K562 (cell line): ENCODE measurements at regions not wholly inside any gene's neighbourhood (a gene's known extent, or its start where the extent isn't known, plus 50 kb on each side); places are given as distances from the start of the nearest gene placed in this dataset.

ENCODE experiments used
- ATAC-seq: fragments of 200-7000 bp; cut with Tn5 transposase; 3 replicates; pipeline ENCODE4 v1.9.1; 2020; ENCODE audit warnings: moderate library complexity
- BruUV-seq: library from RNA; stranded (reverse); fragments of 400-500 nt; replicated peaks from 2 replicates; lab custom pipeline; 2021; lab: Mats Ljungman, UMichigan
- CTCF ChIA-PET: fragments of 300-600 bp; formaldehyde crosslinking; extraction: SDS; loops from one replicate; lab custom pipeline; 2021; ENCODE audit warnings: low intra/inter-chr PET ratio; lab: Yijun Ruan, JAX
- POLR2A ChIA-PET: fragments of 300-600, 350-650 bp; sonication (Branson Sonifier 250); formaldehyde crosslinking; extraction: SDS; loops from one replicate; lab custom pipeline; 2021; ENCODE audit warnings: antibody characterized with exemption, inconsistent platforms; lab: Yijun Ruan, JAX
- DNase-seq, 4 experiments: peaks; one replicate each; pipeline versions ENCODE4 v3.0.0 to v3.0.0-alpha.2; 2011 to 2018; ENCODE audit warnings: low spot score in 3 of 4, mixed read lengths in 3 of 4; ENCODE audit errors: extremely low read depth in 1 of 4
- FAIRE-seq: peaks from 2 replicates; lab custom pipeline; 2011; peaks lifted over from hg19 to GRCh38; lab: Jason Lieb, UNC
- H2AFZ ChIP-seq: 2 replicates; pipeline ENCODE4 v1.6.0; 2011; ENCODE audit warnings: low read depth, low read length, control low read depth, inconsistent platforms
- H3K27ac ChIP-seq: fragments of 200-600 bp; 3 replicates; pipeline ENCODE4 v1.8.0; 2011; ENCODE audit warnings: low read depth, mild to moderate bottlenecking, control low read depth, inconsistent platforms, low read length, moderate library complexity, mixed read lengths; ENCODE audit errors: extremely low read depth
- H3K27me3 ChIP-seq, 2 experiments: fragments of 300-600 bp in 1 of 2; 2 replicates in 1 of 2; 3 replicates in 1 of 2; pipeline versions ENCODE4 v1.6.0 to v1.8.0; 2011; ENCODE audit warnings: inconsistent platforms in 2 of 2, low read length in 2 of 2, mild to moderate bottlenecking in 1 of 2, mixed read lengths in 1 of 2, moderate library complexity in 1 of 2; ENCODE audit not compliant: control insufficient read depth in 2 of 2, insufficient read depth in 2 of 2
- H3K36me3 ChIP-seq: fragments of 300-600 bp; 3 replicates; pipeline ENCODE4 v1.8.0; 2011; ENCODE audit warnings: mild to moderate bottlenecking, low read length, inconsistent platforms; ENCODE audit not compliant: control insufficient read depth, insufficient read depth
- H3K4me1 ChIP-seq, 2 experiments: fragments of 200-600 bp in 1 of 2; replicated peaks in 1 of 2; 2 replicates in 1 of 2; 3 replicates in 1 of 2; pipeline versions ENCODE4 v1.5.1 to v1.8.0; 2011; ENCODE audit warnings: inconsistent platforms in 2 of 2, low read length in 2 of 2, mild to moderate bottlenecking in 1 of 2, mixed read lengths in 1 of 2, moderate library complexity in 1 of 2; ENCODE audit not compliant: control insufficient read depth in 2 of 2, insufficient read depth in 2 of 2
- H3K4me2 ChIP-seq: 2 replicates; pipeline ENCODE4 v1.6.1; 2011; ENCODE audit warnings: low read length, control low read depth, inconsistent platforms, mixed read lengths; ENCODE audit not compliant: insufficient read depth
- H3K4me3 ChIP-seq: fragments of 200-600 bp; sonication (generic), shearing (Covaris generic); 2 replicates; pipeline ENCODE4 v1.5.1; 2016; ENCODE audit warnings: control low read depth, inconsistent platforms
- H3K79me2 ChIP-seq: fragments of 200-600 bp; 3 replicates; pipeline ENCODE4 v1.8.0; 2011; ENCODE audit warnings: low read length, inconsistent platforms; ENCODE audit not compliant: control insufficient read depth, insufficient read depth
- H3K9ac ChIP-seq, 2 experiments: 2 replicates each; pipeline versions ENCODE4 v1.6.0 to v1.6.1; 2011; ENCODE audit warnings: low read depth in 2 of 2, low read length in 2 of 2, control low read depth in 1 of 2, inconsistent platforms in 1 of 2, mild to moderate bottlenecking in 1 of 2, mixed read lengths in 1 of 2; ENCODE audit not compliant: insufficient read depth in 1 of 2
- H3K9me1 ChIP-seq: one replicate; pipeline ENCODE4 v1.6.0; 2011; ENCODE audit warnings: inconsistent platforms, mild to moderate bottlenecking, low read length, moderate library complexity; ENCODE audit not compliant: control insufficient read depth, insufficient read depth
- H3K9me3 ChIP-seq: replicated peaks from 2 replicates; pipeline ENCODE4 v1.5.1; 2011; ENCODE audit warnings: low read depth, low read length, inconsistent platforms; ENCODE audit not compliant: control insufficient read depth, insufficient read depth
- H4K20me1 ChIP-seq: replicated peaks from 2 replicates; pipeline ENCODE4 v1.6.1; 2011; ENCODE audit warnings: low read length, inconsistent platforms, mixed read lengths; ENCODE audit not compliant: control insufficient read depth, insufficient read depth
- BRD4 ChIP-seq: fragments of 200-600 bp; sonication (generic); IDR thresholded peaks from 2 replicates; pipeline ENCODE4 v1.6.1; 2017; ENCODE audit warnings: inconsistent platforms
- BRF1 ChIP-seq: IDR thresholded peaks from 3 replicates; pipeline ENCODE4 v1.6.1; 2011; ENCODE audit warnings: borderline replicate concordance, mild to moderate bottlenecking; ENCODE audit not compliant: insufficient read length; ENCODE audit errors: extremely low read depth
- CC2D1A ChIP-seq: fragments of 450-650 bp; IDR thresholded peaks from 2 replicates; pipeline ENCODE4 v1.6.1; 2017; ENCODE audit warnings: mild to moderate bottlenecking
- PHF21A ChIP-seq: fragments of 450-650 bp; IDR thresholded peaks from 2 replicates; pipeline ENCODE4 v1.6.1; 2017; ENCODE audit warnings: low read depth, borderline replicate concordance
- RCOR1 ChIP-seq, 2 experiments: IDR thresholded peaks; 2 replicates each; pipeline ENCODE4 v1.6.1; 2012; ENCODE audit warnings: low read depth in 2 of 2, low read length in 2 of 2, borderline replicate concordance in 1 of 2, improper control_type of control experiment in 1 of 2
- XRCC5 ChIP-seq: fragments of 200-400 bp; formaldehyde crosslinking; IDR thresholded peaks from 2 replicates; pipeline ENCODE4 v1.6.1; 2017; ENCODE audit warnings: low read depth, mild to moderate bottlenecking, low read length
- ZNF121 ChIP-seq: sonication (generic); formaldehyde crosslinking; conservative IDR thresholded peaks from 2 replicates; pipeline ENCODE4 v1.8.0; 2022; ENCODE audit warnings: missing genetic modification reagents
- ZNF175 ChIP-seq: fragments of 200-800 bp; sonication (Bioruptor generic); IDR thresholded peaks from 2 replicates; pipeline ENCODE4 v1.6.1; 2016; ENCODE audit warnings: low read depth, mild to moderate bottlenecking, missing genetic modification characterization, missing compliant biosample characterization
- ZNF695 ChIP-seq: fragments of 450-650 bp; formaldehyde crosslinking; IDR thresholded peaks from 2 replicates; pipeline ENCODE4 v1.4.0; 2020; ENCODE audit warnings: mild to moderate bottlenecking, moderate library complexity
- ZNF75A ChIP-seq: fragments of 450-650 bp; formaldehyde crosslinking; IDR thresholded peaks from 2 replicates; pipeline ENCODE4 v1.4.0; 2020; ENCODE audit warnings: mild to moderate bottlenecking
- ZSCAN32 ChIP-seq: fragments of 450-650 bp; formaldehyde crosslinking; IDR thresholded peaks from 2 replicates; pipeline ENCODE4 v1.4.0; 2020; ENCODE audit warnings: mild to moderate bottlenecking, moderate library complexity
- WGBS: fragments of 100-300 bp; shearing (Covaris generic); methylation state at CpG from one replicate; pipeline ENCODE4 v1.1.6; 2016; ENCODE audit warnings: low coverage, mixed read lengths; ENCODE audit not compliant: insufficient coverage; ENCODE audit errors: missing lambda C conversion rate; 5-methylcytosine and 5-hydroxymethylcytosine counted together
- in situ Hi-C: fragments of 300-500 bp; cut with MboI; formaldehyde crosslinking; loops from 4 replicates; pipeline ENCODE4 v1.15.0; 2018; ENCODE audit warnings: inconsistent platforms, mixed read lengths
- intact Hi-C: fragments of 100-400 bp; cut with micrococcal nuclease; formaldehyde crosslinking; loops from 2 replicates; pipeline ENCODE4 v1.14.2; 2022
- TF ChIP-seq, protein P1 (sequence below): fragments of 200-600 bp; sonication (generic); IDR thresholded peaks from one replicate; pipeline ENCODE4 v1.6.1; 2012; ENCODE audit warnings: mild to moderate bottlenecking, low read depth, low read length, inconsistent platforms
- TF ChIP-seq, protein P2 (sequence below): fragments of 250-450 bp; sonication (Bioruptor Pico); IDR thresholded peaks from 2 replicates; pipeline ENCODE4 v1.6.1; 2021; ENCODE audit warnings: mild to moderate bottlenecking

DNA sequence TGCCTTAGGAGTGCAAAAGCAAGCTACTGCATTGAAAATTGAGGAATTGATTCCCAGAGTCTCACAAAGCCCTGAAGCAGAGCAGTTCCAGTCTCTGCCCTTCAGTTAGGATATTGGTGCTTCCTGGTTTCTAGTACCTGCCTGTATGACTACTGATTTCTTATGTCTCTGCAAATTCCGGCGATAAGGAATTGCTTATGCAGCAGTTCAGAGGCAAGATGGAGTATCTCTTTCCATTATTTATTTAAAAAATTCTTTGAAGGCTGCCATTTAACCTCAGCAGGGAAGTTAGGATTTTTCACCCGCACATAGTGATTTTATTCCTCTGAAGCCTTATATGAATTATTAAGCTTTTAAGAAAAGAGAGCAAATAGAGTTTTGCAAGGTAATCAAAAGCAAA is 184.9 kb upstream of the SSTR1 start:
- no TSS peak for BruUV-seq
- WGBS = 0% methylated on average over 3 of the region's 3 CpGs
- Histone ChIP-seq H3K27me3 (no peaks in the 10 kb centered on the region), H3K4me2 (no peak overlapping the region), H2AFZ (no peak overlapping the region), H3K9me1 (no peaks in the 10 kb centered on the region), H4K20me1 (no peaks in the 10 kb centered on the region), H3K4me1 (no peaks in the 10 kb centered on the region), H3K9me3 (no peaks in the 10 kb centered on the region), H3K27ac (no peak overlapping the region), H3K79me2 (no peaks in the 10 kb centered on the region), H3K36me3 (no peaks in the 10 kb centered on the region), H3K9ac (no peak overlapping the region), H3K4me3 (no peak overlapping the region)
- ATAC-seq (no peak), DNase-seq (no peak), FAIRE-seq (no peak)
- POLR2A ChIA-PET = no interaction called here
- in situ Hi-C loops = no loop called here
- CTCF ChIA-PET = no interaction called here
- intact Hi-C loops = no loop called here
- TF ChIP-seq ZNF175 (CRISPR knock-in tag) = no peak
- TF ChIP-seq, protein P1, sequence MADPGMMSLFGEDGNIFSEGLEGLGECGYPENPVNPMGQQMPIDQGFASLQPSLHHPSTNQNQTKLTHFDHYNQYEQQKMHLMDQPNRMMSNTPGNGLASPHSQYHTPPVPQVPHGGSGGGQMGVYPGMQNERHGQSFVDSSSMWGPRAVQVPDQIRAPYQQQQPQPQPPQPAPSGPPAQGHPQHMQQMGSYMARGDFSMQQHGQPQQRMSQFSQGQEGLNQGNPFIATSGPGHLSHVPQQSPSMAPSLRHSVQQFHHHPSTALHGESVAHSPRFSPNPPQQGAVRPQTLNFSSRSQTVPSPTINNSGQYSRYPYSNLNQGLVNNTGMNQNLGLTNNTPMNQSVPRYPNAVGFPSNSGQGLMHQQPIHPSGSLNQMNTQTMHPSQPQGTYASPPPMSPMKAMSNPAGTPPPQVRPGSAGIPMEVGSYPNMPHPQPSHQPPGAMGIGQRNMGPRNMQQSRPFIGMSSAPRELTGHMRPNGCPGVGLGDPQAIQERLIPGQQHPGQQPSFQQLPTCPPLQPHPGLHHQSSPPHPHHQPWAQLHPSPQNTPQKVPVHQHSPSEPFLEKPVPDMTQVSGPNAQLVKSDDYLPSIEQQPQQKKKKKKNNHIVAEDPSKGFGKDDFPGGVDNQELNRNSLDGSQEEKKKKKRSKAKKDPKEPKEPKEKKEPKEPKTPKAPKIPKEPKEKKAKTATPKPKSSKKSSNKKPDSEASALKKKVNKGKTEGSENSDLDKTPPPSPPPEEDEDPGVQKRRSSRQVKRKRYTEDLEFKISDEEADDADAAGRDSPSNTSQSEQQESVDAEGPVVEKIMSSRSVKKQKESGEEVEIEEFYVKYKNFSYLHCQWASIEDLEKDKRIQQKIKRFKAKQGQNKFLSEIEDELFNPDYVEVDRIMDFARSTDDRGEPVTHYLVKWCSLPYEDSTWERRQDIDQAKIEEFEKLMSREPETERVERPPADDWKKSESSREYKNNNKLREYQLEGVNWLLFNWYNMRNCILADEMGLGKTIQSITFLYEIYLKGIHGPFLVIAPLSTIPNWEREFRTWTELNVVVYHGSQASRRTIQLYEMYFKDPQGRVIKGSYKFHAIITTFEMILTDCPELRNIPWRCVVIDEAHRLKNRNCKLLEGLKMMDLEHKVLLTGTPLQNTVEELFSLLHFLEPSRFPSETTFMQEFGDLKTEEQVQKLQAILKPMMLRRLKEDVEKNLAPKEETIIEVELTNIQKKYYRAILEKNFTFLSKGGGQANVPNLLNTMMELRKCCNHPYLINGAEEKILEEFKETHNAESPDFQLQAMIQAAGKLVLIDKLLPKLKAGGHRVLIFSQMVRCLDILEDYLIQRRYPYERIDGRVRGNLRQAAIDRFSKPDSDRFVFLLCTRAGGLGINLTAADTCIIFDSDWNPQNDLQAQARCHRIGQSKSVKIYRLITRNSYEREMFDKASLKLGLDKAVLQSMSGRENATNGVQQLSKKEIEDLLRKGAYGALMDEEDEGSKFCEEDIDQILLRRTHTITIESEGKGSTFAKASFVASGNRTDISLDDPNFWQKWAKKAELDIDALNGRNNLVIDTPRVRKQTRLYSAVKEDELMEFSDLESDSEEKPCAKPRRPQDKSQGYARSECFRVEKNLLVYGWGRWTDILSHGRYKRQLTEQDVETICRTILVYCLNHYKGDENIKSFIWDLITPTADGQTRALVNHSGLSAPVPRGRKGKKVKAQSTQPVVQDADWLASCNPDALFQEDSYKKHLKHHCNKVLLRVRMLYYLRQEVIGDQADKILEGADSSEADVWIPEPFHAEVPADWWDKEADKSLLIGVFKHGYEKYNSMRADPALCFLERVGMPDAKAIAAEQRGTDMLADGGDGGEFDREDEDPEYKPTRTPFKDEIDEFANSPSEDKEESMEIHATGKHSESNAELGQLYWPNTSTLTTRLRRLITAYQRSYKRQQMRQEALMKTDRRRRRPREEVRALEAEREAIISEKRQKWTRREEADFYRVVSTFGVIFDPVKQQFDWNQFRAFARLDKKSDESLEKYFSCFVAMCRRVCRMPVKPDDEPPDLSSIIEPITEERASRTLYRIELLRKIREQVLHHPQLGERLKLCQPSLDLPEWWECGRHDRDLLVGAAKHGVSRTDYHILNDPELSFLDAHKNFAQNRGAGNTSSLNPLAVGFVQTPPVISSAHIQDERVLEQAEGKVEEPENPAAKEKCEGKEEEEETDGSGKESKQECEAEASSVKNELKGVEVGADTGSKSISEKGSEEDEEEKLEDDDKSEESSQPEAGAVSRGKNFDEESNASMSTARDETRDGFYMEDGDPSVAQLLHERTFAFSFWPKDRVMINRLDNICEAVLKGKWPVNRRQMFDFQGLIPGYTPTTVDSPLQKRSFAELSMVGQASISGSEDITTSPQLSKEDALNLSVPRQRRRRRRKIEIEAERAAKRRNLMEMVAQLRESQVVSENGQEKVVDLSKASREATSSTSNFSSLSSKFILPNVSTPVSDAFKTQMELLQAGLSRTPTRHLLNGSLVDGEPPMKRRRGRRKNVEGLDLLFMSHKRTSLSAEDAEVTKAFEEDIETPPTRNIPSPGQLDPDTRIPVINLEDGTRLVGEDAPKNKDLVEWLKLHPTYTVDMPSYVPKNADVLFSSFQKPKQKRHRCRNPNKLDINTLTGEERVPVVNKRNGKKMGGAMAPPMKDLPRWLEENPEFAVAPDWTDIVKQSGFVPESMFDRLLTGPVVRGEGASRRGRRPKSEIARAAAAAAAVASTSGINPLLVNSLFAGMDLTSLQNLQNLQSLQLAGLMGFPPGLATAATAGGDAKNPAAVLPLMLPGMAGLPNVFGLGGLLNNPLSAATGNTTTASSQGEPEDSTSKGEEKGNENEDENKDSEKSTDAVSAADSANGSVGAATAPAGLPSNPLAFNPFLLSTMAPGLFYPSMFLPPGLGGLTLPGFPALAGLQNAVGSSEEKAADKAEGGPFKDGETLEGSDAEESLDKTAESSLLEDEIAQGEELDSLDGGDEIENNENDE = no peak
- no peak for TF ChIP-seq BRF1
- TF ChIP-seq ZNF695 (CRISPR knock-in tag) = no peak
- TF ChIP-seq, protein P2, sequence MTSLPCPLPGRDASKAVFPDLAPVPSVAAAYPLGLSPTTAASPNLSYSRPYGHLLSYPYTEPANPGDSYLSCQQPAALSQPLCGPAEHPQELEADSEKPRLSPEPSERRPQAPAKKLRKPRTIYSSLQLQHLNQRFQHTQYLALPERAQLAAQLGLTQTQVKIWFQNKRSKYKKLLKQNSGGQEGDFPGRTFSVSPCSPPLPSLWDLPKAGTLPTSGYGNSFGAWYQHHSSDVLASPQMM (CRISPR knock-in tag) = no peak
- no peak for TF ChIP-seq RCOR1 (IDR thresholded peaks at IDR 0.05; ENCODE audit: borderline replicate concordance in 1 of 2, low read depth in 2 of 2, low read length in 2 of 2)
- no peak for TF ChIP-seq ZNF121
- no peak for TF ChIP-seq PHF21A
- TF ChIP-seq XRCC5 = no peak
- no peak for TF ChIP-seq CC2D1A
- TF ChIP-seq ZSCAN32 (CRISPR knock-in tag) = no peak
- no peak for TF ChIP-seq BRD4
- TF ChIP-seq ZNF75A (CRISPR knock-in tag) = no peak
